ENCODE measurements at regions not wholly inside any gene's neighbourhood (a gene's known extent, or its start where the extent isn't known, plus 50 kb on each side); places are given as distances from the start of the nearest gene placed in this dataset.

DNA sequence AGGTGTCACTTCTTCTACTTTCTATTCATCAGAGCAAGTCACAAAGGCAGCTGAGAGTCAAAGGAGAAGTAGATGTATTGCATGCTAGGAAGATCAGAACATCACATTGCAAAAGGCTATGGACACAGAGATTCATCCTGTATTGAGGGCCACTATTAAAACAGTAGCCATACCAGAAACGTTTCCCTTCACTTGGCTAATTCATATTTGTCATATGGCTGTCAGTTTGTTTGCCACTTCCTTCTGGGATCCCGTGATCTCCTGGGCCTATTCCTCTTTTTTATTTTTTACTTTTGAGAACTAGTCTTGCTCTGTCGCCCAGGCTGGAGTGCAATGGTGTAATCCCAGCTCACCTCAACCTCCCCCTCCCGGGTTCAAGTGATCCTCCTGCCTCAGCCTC, 184.0 kb upstream of the SATB1 start:
- Mint-ChIP-seq H3K36me3 (ENCODE audit: low read depth) (peaks cover 4% of the 10 kb centered on the region), H3K4me1 (no peaks in the 10 kb centered on the region), H3K27me3 (ENCODE audit: low read depth) (no peaks in the 10 kb centered on the region), H3K27ac (ENCODE audit: unreplicated experiment) (no peak overlapping the region), H3K9me3 (peaks cover 7% of the 10 kb centered on the region), H3K4me3 (no peak overlapping the region)
- no peak for DNase-seq (ENCODE audit: low read depth, low spot score)
- TF ChIP-seq, protein P1, sequence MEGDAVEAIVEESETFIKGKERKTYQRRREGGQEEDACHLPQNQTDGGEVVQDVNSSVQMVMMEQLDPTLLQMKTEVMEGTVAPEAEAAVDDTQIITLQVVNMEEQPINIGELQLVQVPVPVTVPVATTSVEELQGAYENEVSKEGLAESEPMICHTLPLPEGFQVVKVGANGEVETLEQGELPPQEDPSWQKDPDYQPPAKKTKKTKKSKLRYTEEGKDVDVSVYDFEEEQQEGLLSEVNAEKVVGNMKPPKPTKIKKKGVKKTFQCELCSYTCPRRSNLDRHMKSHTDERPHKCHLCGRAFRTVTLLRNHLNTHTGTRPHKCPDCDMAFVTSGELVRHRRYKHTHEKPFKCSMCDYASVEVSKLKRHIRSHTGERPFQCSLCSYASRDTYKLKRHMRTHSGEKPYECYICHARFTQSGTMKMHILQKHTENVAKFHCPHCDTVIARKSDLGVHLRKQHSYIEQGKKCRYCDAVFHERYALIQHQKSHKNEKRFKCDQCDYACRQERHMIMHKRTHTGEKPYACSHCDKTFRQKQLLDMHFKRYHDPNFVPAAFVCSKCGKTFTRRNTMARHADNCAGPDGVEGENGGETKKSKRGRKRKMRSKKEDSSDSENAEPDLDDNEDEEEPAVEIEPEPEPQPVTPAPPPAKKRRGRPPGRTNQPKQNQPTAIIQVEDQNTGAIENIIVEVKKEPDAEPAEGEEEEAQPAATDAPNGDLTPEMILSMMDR (conservative IDR thresholded peaks at IDR 0.05), result no peak

DNA sequence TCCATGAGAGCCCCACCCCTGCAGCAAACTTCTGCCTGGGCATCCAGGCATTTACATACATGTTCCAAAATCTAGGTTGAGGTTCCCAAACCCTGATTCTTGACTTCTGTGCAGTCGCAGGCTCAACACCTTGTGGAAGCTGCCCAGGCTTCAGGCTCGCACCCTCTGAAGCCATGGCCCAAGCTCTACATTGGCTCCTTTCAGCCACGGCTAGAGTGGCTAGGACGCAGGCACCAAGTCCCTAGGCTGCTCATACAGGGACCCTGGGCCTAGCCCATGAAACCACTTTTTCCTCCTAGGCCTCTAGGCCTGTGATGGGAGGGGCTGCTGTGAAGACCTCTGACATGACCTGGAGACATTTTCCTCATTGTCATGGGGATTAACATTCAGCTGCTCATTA, 172.8 kb upstream of the SATB1 start:
- Mint-ChIP-seq H3K27ac (ENCODE audit: unreplicated experiment) (no peak overlapping the region), H3K9me3 (peaks cover 17% of the 10 kb centered on the region), H3K27me3 (ENCODE audit: low read depth) (no peaks in the 10 kb centered on the region), H3K36me3 (ENCODE audit: low read depth) (peaks cover 4% of the 10 kb centered on the region), H3K4me1 (no peaks in the 10 kb centered on the region), H3K4me3 (no peak overlapping the region)
- TF ChIP-seq, protein P1 (conservative IDR thresholded peaks at IDR 0.05), result no peak
- DNase-seq (ENCODE audit: low read depth, low spot score), result no peak

DNA sequence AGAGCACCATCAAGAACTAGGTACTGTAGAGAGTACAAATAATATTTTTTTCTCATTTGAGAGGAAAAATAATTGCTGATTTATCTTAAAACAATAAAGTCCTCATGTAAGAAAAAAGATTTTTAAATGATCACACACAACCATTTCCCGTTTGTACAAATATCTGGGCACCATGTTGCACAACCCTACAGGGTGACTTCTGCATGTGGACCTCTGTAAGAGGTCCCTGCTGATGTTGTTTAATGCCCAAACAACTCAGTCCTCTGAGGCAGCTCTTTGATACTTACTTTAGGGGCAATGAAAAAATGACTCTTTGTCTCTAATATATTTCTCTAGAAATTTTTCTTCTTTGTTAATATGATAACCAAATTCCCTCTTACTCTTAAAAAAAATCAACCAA, 168.1 kb upstream of the SATB1 start:
- H3K36me3 Mint-ChIP-seq (ENCODE audit: low read depth), result no peaks in the 10 kb centered on the region

DNA sequence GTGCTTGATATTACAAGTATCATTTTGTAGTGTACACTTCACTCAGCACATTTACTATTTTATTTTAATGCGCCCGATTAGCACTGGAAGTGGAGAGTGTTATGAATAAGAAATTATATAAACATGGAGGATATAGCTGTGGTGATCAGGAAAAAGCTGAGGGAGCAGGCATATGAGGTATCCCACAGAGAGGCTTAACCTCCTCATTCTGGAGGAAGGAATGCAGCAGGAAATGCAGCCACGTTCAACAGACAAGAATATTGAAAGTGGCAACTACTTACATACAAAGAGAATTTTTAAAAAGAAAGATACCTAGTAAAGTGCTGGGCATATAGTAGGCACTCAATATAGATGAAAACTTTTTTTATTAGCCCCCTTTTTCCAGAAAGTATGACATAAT, 166.0 kb upstream of the SATB1 start:
- H3K36me3 Mint-ChIP-seq (ENCODE audit: low read depth), result no peaks in the 10 kb centered on the region
- H3K4me3 Mint-ChIP-seq, result no peak overlapping the region
- no peaks in the 10 kb centered on the region for H3K27me3 Mint-ChIP-seq (ENCODE audit: low read depth)
- peaks cover 17% of the 10 kb centered on the region for H3K4me1 Mint-ChIP-seq
- TF ChIP-seq, protein P1 (conservative IDR thresholded peaks at IDR 0.05), result no peak
- H3K9me3 Mint-ChIP-seq, result no peaks in the 10 kb centered on the region
- DNase-seq (ENCODE audit: low read depth, low spot score), result no peak
- no peak overlapping the region for H3K27ac Mint-ChIP-seq (ENCODE audit: unreplicated experiment)

More for the DNA sequence above, 168.1 kb upstream of the SATB1 start:
- Mint-ChIP-seq H3K4me3 (no peak overlapping the region), H3K9me3 (peaks cover 5% of the 10 kb centered on the region), H3K27ac (ENCODE audit: unreplicated experiment) (no peak overlapping the region), H3K4me1 (peaks cover 17% of the 10 kb centered on the region), H3K27me3 (ENCODE audit: low read depth) (no peaks in the 10 kb centered on the region)
- TF ChIP-seq, protein P1 (conservative IDR thresholded peaks at IDR 0.05), result no peak
- DNase-seq (ENCODE audit: low read depth, low spot score), result no peak

DNA sequence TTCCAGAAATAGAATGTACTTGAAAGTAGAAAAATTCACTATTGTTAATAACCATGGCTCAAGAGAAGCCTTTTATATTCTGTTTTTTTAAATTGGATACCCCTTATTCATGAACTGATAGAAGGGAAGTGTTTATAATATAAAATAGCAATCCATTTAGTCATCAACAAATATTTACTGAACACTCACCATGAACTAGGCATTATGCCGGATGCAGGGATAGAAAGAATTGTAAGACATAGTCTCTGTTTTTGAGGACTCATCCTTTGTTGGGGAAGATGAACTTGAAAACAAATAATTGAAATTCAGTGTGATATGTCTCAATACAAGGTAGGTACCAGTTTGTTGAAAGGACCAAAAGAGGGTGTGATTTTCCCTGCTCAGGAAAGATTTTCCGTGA, 160.9 kb upstream of the SATB1 start:
- Mint-ChIP-seq H3K27me3 (ENCODE audit: low read depth) (no peaks in the 10 kb centered on the region), H3K36me3 (ENCODE audit: low read depth) (no peaks in the 10 kb centered on the region), H3K4me1 (peaks cover 17% of the 10 kb centered on the region), H3K27ac (ENCODE audit: unreplicated experiment) (no peak overlapping the region), H3K9me3 (peaks cover 4% of the 10 kb centered on the region), H3K4me3 (no peak overlapping the region)
- DNase-seq (ENCODE audit: low read depth, low spot score), result no peak
- TF ChIP-seq, protein P1 (conservative IDR thresholded peaks at IDR 0.05), result no peak

All from neural crest cell (in vitro differentiated cells).